ENCODE measurements at regions not wholly inside any gene's neighbourhood (a gene's known extent, or its start where the extent isn't known, plus 50 kb on each side); places are given as distances from the start of the nearest gene placed in this dataset.

DNA sequence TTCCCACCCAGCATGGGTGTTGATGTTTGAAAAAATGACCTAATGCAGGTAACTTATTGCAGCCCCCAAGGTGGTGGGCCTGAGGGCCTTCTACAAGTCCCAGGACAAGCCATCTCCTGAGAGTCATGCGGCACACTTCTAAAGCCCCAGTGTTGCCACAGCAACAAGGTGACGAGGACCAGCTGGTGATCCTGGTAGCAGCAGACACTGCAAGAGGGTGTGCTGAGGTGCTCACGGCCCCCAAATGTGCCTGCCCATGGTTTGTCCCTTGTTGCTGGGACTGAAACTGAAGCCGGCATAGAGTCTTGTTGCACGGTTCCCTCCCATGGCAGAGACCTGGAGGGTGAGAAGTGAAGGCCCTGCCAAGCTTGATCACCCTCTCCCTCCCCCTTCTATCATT lies 333.2 kb upstream of the MGMT start:
- TF ChIP-seq POLR2AphosphoS5 (IDR thresholded peaks at IDR 0.05; ENCODE audit: low read depth, low read length) (no peak), POLR2A (IDR thresholded peaks at IDR 0.05; ENCODE audit: low read depth, low read length) (no peak), SPI1 (IDR thresholded peaks at IDR 0.05; ENCODE audit: low read depth, low read length) (no peak)

Data from GM12891 (cell line).